ENCODE measurements at regions not wholly inside any gene's neighbourhood (a gene's known extent, or its start where the extent isn't known, plus 50 kb on each side); places are given as distances from the start of the nearest gene placed in this dataset.
"Not testable (repeated sequence)": the region's sequence is repeated elsewhere in the genome, so short reads cannot be mapped to it uniquely, and the experiment has no call there.

DNA sequence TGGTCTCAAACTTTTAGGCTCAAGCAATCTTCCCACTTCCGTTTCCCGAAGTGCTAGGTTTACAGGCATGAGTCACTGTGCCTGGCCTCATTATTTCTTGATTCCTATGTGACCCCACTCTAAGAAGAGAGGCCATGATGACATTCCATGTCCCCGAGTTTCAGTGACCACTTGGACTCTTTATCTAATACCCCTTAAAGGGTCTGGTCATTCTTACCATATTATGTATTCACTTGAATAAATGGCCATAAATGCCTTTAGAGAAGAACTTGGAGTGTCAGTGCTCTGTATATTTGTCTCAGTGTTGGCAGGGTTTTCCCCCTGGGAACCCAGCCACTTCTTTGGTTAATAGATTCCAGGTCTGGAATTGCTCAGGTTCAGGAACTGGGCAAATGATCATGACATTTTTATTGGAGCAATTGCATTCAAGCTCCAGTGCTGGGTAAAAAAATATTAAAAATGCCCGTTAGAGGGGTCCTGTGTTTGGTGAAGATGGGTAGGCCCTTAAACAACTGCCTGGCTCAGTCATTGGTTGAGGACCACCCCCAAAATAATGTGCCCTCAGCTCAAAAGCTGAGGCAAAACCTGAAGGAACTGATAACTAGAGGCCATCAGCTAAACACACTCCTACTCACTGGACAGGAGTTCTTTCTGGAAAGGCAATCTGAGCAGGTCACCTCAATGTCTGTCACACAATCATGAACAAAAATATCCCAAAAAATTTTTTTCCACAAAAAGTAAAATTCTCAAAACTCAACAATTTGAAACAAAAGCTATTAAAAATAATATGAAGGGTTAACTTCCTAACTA, 186.6 kb upstream of the ZNF608 start:
- DNase-seq: no peak

DNA sequence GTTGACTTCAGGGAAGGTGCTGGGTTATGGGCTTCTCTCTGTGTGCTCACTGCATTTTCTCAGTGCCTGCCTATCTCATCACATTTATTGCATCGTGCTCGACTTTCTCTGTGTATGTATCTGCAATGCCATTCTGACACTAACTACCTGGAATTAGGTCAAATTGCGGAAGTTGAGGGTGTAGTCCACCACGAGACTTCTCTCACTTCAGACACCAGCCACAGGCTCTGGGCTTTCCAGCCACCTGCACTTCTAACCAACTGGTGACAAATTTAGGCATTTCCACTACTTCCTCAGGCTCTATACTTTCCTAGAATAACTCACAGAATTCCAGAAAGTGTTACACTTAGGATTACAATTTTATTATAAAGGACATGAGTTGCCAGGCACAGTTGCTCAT, 188.6 kb upstream of the ZNF608 start:
- no peak for DNase-seq

DNA sequence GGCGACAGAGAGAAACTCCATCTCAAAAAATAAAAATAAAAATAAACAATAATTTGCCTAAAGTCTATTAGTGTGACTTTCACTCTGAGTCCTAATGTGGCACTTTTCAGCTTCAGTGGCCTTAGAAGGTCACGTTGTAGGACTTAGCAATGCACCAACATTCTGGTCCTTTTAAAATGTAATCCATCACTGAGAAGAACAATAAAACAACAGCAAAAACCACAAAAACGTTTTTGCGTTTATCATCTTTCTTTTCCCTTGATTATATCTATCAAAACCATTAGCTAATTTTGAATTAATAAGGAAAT, 190.1 kb upstream of the ZNF608 start:
- no peak for DNase-seq

DNA sequence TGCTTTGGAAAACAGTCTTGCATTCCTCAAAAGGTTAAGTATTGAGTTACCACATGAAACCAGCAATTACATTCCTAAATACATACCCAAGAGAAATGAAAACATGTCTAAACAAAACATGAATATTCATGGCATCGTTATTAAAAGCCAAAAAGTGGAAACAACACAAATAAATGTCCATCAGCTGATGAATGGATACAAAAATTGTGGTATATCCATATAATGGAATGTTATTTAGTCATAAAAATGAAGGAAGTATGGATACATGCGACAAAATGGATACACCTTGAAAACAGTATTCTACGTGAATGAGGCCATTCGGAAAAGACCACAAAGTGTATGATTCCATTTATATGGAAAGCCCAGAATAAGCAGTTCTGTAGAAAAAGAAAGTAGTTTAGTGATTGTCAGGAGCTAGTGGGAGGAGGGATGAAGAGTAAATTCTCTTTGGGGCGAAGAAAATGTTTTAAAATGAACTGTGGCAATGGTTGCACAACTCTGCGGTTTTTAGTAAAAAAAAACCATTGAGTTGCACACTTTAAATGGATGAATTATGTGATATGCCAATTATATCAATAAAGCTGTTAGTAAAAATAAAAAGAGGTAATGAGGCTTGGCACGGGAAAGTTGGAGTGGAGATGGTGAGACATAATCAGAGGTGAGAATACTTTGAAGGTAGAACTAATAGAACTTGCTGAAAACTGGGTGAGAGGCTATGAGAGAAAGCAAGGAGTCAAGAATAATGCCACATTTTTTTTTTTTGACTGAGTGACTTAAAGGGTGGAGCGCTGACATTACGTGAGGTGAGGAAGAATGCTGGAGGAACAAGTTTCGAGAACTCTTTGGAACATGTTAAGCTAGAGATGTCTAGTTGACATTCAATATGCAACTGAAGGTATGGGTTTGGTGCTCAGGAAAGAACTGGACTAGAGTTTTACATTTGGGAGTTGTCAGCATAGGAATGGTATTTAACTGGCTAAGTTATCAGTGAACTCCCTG, 194.9 kb upstream of the ZNF608 start:
- no peak for DNase-seq

DNA sequence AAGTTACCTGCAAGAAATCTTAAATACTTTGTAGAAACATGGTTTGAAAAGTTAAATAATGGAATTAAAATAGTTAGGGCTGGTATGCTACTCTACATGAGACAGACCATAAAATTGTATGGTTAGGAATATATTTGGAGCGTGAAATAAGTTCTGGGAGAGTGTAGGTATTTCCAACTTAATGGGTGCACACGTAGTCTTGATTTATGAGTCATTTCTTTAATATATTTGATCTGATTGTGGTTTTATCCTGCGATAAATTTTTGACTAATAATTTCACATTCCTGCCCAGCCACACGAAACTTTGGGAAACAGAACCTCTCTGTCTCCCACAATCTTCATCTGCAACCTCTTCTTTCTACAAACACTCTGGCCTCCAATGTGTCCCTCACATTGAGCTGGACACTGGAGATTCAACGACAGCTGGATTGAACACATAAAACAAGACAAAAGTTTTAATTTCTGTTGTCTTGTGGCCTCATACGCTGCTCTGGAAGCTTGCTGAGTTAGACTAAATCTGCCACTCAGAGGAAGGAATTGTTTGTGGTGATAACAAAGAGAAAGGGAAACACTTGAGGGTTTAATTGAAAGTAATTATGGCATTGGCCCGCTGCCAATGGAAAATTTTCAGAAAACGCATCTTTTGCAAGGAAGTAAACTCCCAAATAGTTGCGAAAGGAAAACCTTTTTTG, 201.8 kb upstream of the ZNF608 start:
- DNase-seq: no peak

DNA sequence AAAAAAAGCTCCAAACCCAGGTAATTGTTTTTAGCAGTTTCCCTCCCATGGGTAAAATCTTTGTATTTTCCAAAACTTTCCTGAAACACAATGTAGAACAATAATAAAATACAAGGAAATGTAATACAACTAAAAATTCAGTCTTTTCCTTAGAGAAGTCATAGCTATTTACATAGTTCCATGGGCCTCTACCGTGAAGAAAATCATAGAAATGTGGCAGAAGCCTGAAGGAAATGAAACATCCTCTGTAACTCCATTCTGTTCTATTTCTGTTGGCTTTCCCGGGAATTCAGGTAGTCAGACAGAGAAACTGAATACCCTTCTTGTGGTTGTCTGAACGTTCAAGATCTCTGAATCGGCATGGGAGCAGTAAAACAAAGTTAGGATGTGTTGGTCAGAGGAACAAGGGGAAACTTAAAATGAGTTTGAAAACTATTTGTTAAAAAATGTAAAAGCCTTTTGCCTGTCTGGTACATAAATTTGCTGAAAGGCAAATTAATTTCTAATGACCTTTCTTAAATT, 202.4 kb upstream of the ZNF608 start:
- DNase-seq: no peak

DNA sequence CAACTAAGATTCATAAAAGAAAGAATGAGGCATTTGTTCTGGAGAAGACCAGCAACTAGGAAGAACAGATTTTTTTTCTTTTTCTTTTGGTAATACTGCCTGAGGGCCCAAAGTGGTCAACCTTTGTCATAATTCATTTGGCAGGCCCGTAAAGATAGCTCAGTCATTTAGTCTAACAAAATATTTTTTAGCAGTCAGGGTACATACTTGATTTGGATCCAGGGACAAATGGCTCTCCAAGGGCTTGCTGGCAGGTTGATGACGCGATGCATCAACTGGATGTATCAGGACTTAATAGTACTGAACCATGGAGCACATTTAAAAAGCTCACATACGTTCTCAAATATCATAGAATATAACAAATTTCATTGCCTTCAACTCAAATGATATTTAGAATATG, 203.4 kb upstream of the ZNF608 start:
- no peak for DNase-seq

DNA sequence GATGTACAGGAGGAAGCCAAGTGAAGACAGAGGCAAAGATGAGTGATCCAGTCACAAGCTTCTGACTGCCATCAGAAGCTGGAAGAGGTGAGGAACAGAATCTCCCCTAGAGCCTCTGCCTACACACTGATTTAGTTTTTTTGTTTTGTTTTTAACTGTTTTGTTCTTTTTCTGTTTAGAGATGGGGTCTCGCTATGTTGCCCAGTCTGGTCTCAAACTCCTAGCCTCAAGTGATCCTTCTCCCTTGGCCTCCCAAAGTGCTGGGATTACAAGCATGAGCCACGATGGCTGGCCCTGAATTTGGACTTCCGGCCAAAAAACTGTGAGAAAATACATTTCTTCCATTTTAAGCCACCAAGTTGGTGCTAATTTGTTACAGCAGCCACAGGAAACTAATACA, 204.7 kb upstream of the ZNF608 start:
- no peak for DNase-seq

DNA sequence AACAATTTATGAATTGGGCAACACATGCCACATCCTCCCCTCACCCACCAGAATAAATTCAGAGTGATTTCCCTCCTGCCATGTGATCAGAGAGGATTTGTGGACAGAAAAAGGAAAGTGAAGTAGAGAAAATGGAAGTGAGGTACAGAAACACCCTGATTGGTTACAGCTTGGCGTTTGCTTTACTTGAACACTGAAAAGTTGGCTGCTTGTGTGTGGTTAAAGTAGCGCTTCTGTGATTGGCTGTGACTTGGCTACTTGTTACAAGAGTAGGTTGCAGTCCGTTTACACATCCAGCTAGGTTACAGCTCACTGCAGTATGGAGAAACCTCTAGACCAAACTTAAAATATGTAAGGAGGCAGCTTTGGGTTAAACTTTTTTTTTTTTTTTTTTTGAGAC, 205.2 kb upstream of the ZNF608 start:
- DNase-seq: no peak

DNA sequence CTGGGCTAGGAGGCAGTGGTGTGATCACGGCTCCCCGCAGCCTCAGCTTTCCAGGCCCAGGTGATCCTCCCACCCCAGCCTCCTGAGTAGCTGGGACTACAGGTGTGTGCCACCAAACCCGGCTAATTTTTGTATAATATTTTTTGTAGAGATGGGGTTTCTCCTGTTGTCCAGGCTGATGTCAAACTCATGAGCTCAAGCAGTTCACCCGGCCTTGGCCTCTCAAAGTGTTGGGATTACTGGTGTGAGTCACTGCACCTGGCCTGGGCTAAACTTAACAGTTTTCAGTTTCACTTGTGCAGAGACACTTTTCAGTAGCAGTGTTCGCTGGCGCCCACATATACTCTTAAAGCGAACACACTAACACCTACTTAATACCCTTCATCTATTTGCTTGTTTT, 205.6 kb upstream of the ZNF608 start:
- no peak for DNase-seq

DNA sequence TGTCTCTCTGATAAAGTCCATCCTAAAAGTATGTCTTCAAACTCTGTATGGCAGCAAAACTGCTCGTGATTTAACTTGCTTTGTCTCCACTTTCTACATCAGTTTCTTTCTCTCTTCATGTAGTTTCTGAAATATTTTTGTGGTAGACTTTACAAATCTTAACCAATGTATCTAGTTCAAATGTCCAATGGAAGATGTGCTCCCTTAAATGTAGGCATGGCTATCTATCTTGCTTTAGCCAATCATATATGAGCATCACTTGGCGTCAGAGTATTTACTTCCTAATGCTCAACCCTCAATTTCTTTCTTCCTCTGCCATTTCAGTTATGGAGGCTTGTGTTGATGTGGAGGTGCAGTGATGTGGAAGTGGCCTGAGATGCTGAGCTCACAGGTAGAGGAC, 206.1 kb upstream of the ZNF608 start:
- no peak for DNase-seq

DNA sequence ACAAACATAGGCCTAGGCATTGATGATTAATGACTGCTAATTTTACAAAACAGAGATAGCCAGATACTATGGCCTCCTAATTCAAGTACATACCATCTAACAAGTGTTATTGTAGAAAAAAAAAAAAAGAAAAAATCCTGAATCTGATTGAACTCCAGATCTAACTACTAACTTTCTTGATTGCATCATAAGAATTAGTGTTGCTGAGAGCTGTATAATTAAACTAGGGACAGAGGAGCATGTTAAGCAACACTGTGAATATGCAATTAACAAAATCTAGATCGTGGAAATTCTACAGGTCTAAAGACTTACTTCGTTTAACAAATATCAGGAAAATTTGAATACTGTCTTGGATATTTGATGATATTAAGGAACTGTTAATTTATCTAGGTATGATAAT, 208.3 kb upstream of the ZNF608 start:
- no peak for DNase-seq

DNA sequence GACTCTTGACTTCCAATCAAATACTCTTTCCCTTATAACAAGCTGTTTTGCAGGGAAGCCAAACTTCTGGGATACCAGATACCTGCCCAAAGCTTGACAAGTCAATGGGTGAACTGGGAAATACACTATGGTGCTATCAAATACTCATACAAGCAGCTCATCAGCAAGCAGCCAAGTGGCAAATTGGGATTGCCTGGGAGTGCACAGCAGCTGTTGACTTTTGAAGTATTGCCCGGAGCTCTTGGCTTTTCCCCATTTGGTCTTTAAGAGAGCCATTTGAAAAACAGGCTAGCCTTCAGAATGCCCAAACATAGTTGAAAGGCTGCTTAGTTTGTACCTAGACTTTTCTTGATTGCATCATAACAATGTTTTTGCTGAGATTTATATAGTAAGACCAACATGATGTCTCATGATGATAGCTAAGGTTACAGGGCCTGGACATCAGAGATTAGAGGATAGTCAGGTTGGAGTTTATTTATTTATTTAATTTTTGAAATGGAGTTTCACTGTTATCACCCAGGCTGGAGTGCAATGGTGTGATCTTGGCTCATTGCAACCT, 210.1 kb upstream of the ZNF608 start:
- no peak for DNase-seq

DNA sequence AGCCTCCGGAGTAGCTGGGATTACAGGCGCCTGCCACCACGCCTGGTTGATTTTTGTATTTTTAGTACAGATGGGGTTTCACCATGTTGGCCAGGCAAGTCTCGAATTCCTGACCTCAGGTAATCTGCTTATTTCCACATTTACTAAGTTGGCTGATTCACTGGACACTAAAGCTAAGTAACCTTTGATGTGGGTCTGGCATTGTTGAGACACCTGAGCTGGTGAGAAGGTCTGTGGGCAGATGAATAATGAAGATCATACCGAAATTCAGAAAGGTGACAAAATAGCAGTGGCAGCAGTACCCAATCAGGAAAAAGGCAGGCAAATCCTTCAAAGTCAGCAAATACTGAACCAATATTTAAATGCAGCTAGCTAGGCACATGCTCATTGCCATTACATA, 210.6 kb upstream of the ZNF608 start:
- DNase-seq: no peak

DNA sequence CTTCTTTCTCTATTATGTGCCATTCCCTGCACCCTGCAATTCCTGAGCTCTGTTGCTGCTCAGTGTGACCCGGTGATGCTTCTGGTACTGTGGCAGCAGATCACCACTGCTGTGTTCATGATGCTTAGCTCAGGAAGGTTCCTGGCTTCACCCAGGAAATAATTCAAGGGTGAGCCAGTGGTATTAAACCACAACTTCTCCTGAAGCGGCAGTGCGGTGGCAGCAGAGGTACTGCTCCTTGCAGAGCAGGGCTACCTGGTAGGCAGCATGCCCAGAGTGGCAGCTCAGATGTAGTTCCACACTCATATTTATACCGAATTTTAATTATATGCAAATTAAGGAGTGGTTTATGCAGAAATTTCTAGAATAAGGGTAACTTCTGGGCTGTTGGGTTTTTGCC, 213.8 kb upstream of the ZNF608 start:
- DNase-seq: no peak

DNA sequence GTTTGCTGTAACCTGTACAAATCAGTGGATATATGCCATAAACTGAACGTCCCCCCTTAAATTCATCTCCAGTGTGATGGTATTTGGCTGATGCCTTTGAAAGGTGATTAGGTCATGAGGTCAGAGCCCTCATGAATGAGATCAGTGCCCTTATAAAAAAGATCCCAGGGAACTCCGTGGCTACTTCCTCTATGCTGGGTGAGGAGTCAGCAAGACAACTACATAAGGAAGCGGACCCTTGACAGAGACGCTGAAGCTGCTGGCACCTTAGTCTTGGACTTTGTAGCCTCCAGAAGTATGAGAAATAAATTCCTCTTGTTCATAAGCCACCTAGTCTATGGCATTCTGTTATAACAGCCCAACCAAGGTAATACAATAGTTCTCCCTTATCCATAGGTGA, 215.1 kb upstream of the ZNF608 start:
- no peak for DNase-seq

DNA sequence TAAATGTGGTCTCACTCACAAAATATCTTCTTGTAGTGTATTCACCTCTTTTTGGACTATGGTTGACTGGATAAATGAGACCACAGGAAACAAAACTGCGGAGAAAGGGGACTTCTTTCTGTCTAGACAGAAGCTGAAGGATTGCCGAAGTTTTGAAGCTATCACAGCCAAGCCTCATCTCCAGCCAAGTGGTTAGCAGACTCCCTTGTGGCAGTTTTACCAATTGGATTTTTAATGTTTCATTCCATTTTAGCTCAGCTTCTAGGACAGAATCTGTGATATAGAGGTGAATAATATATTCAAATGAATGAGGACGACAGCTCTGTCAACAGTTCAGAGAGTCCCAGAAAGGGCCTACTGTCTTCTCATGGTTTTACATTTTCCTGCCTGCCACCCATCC, 215.7 kb upstream of the ZNF608 start:
- no peak for DNase-seq

DNA sequence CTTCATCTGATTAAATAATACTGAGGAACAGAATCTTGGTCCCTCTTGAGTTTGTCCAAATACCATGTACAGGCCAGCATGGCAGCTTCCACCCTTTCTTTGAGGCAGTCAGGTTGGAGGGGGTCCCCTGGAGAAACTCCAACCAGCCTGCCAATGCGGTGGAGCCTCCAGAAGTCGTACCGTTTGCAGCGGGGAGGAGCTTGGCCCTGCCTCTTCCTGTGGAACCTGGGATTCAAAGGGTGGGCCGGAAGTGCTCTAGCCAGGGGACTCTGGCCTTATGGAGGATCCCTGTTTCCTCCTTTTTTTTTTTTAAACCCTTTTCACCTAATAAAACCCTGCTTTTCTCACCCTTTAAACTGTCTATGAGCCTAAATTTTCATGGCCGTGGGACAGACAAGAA, 216.3 kb upstream of the ZNF608 start:
- no peak for DNase-seq

DNA sequence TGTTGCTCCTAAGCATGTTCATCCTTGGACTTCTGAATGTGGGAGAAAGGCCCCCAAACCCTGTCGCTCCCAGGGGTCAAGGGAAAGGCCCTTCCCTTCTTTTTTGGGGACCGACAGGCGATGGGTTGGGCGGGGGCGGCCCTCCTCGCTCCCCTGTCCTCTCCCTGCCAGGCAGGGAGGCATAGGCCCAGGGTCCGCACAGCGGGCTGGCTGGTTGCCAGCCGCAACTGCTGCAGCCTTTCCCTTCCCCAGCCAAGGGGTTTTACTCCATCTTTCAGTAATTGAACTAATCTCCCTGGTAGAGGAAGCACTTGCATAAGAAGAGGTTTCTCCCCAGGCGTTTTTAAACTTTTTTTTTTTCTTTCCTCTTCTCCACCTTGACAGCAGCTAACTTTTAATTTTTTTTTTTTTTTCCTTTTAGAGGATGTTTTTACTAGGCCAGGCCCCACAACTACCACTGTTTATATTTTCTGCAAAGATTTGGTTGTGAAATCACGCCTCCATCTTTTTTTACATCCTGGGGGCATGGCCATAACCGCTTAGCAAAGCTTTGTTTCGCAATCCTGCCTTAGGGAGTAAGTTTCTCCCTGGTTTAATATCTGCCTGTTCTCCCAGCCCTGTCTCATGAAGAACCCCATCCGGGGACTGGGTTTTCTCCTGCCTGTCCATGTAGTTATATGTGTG, 216.9 kb upstream of the ZNF608 start:
- no peak for DNase-seq

DNA sequence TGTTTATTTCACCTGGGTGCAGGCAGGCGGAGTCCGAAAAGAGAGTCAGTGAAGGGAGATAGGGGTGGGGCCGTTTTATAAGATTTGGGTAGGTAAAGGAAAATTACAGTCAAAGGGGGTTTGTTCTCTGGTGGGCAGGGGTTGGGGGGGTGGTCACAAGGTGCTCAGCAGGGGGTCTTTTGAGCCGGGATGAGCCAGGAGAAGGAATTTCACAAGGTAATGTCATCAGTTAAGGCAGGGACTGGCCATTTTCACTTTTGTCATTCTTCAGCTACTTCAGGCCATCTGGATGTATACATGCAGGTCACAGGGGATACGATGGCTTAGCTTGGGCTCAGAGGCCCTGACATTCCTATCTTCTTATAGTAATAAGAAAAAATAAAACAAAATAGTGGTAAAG, 220.3 kb upstream of the ZNF608 start:
- DNase-seq: not testable (repeated sequence)

DNA sequence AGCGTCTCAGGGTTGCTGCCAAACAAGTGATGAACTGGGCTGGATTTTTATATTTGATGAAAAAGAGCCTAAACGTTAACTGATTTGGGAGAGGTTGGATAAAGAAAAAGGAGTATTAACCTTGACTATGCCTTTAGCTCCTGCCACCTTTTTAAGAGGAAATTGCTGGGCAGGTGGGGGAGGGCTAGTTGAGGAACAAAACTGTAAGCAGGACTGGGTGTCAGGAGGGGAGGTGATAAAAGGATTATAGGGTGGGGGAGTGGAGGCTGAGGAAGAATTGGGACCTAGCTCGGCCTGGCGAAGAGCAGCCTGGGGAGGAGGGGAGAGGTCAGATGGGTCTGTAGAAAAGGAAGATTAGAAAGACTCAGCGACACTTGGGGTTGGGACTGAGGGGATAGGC, 223.9 kb upstream of the ZNF608 start:
- DNase-seq: not testable (repeated sequence)

DNA sequence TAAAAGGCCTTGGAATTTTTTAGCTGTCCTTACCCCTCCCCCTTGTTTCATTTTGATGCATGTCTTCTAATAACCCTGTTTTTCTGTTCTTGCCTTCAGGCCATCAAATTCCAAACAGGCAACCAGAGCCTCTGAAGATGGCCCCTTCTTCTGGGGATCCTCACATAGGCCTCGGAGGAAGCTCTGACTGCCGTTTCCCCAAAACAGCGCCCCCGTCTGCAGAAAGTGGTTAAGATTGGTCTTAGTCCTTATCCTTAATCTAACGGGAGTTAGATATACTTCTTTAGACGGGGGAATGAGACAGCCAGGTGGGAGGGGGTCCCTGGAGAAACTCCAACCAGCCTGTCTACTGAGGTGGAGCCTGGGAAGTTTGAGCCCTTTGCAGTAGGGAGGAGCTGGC, 226.3 kb upstream of the ZNF608 start:
- no peak for DNase-seq

Data from effector CD4-positive, alpha-beta T cell (primary cell).